HG03457 (cell line): ENCODE measurements at regions not wholly inside any gene's neighbourhood (a gene's known extent, or its start where the extent isn't known, plus 50 kb on each side); places are given as distances from the start of the nearest gene placed in this dataset.
"Not testable (repeated sequence)": the region's sequence is repeated elsewhere in the genome, so short reads cannot be mapped to it uniquely, and the experiment has no call there.

ENCODE experiments used
- ATAC-seq: cut with Tn5 transposase; IDR thresholded peaks from one replicate; pipeline ENCODE4 v1.9.1; 2021; ENCODE audit warnings: moderate number of reproducible peaks; ENCODE audit not compliant: unreplicated experiment

DNA sequence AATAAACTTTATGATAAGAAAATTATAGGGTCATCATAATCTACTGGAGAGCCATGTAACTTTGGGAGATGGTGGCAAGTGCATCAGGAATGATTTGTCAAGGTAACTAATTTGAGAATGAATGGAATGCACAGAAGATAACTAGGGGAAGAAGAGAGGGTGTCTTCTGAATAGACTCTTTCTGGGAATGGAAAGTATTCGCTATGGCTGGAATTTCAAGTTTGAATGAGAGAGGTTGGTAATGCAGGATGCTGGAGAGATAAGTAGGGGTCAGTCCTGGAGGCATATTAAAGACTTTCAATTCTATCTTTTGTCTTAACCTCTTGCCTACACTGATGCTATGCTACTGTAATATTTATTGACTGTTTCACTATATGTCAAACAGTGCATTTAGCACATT is 714.2 kb downstream of the CETN3 start:
- ATAC-seq, result no peak

DNA sequence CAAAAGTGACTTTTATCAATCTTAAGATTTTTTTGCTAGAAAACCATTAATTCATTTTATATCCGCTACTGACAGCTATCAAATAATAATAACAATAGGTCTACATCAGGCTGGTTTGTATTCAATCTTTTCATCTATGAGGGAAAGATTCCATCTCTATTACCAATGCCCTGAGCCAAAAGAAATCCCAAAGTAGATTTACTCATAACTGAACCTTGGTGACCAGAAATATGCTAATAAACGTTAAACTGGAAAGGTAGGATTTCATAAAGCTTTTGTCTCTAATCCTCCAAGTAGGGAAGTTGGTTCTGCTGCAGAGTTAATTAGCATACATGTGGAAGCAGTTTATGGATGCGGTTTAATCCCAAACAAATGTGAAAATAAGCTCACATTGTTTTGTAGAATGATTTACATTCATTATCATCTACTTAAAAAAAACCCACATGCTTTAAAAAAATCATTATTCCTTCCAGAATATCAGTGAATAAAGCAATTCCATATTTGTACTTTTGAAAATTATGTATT is 715.5 kb downstream of the CETN3 start:
- ATAC-seq, result no peak

DNA sequence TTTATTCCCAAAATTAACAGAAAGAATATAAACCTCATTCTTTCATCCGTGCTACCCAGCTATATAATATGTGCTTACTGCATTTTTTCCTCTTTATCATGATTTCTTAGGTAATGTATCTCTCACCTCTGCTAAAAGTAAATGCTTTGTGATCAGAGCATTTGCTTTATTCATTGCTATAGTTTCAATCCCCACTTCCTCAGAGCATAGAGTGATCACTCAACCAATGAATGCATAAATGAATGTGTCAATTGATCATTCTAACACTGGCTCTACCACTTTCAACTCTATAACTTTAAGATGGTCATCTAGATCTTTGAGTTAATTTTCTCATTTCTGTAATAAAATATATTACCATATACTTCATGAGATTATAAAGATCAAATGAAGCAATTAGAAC is 719.2 kb downstream of the CETN3 start:
- ATAC-seq, result no peak

DNA sequence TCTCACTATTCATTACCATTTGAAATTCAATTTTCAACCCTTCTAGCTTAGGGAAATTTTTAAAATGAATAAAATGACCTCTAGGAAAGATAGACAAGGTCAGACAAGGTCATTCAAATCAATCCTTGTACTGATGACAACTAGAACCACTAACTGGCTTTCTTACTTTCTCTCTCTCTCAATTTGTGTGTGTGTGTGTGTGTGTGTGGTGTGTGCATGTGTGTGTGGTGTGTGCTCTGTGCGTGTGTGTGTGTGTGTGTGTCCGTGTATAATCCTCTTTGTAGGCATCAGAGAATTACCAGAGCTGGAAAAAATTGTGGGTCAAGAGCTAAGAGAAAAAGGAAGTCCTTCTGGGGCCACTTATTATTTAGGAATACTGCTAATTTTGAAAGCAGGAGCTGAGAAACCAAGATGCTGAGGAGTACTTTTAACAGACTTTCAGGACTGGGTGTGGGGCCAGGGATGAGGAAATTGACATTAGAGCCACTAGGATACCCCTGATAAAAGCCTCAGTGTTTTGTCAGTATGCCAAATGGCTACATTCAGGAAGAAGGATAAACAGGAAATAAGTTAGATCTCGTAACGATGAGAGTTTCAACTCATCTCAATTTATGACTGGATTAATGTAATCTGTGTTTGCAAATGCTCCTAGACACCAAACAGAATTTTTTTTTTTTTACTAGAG is 723.3 kb downstream of the CETN3 start:
- no peak for ATAC-seq

DNA sequence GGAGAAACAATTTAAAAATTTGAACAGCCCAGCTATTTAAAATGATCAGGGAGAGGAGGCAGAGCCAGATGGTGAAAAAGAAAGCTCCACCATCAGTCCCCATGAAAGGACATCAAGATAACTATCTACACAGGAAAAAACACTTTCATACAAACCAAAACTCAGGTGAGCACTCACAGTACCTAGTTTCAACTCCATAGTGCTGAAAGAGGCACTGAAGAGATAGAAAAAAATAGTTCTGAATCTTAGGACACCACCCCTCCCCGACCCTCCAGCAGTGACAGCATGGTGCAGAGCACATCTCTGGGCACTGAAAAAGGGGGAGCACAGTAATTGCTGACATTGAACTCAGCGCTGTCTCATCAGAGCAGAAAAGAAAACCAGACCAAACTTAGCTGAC is 732.9 kb downstream of the CETN3 start:
- ATAC-seq, result no peak

DNA sequence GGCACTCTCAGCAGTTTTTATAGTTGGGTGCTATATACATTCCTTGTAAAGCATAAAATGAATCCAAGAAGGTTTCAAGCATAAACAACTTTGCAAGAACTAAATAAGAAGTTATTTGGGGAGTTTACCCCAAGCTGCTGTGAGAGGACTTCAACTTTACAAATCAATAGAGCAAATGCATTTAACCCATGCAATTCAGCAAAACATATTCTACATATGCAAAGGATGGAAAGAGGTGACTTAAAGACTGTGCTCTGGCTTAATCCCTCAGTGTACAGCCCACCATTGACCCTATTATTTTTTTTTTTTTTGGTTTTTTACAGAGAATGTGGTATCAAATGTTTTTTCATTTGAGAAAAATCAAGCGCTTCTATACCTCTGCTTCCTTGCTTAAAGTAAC is 736.5 kb downstream of the CETN3 start:
- no peak for ATAC-seq

DNA sequence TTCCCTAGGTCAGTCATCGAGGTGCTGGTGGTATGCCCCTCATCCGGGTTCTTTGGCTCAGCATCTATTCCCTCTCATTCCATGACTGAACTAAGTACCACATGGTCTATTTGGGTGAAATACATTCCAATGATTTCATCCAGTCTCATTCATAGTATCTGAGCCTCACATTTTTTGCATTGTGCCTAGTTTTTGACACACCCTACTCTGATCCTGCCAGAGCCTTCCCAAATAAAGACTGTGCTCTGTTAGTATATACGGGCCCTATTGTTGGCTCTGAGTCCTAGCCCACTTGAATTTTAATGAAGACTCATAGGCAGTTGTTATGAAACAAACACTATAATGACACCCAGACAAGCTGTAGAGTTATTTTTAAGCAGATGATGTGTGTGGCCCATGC is 740.7 kb downstream of the CETN3 start:
- ATAC-seq, result no peak

DNA sequence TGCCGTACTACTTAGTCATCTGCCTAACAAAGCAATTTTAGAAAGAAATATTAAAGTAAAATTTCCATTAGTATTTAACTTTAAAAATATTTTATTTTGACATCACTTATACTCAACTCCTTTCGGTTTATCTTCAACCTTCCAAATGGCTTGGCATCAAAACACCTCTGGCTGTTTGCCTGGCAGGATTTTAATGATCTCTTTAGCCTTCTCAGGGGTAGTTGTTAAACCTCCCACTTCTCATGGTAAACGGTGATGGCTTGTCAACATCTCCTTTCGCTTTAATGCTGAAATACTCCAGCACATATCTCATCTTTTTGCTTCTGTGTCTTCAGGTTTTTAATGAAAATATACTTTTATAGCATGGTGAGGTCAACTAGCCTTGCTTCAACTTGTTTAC is 747.1 kb downstream of the CETN3 start:
- no peak for ATAC-seq

DNA sequence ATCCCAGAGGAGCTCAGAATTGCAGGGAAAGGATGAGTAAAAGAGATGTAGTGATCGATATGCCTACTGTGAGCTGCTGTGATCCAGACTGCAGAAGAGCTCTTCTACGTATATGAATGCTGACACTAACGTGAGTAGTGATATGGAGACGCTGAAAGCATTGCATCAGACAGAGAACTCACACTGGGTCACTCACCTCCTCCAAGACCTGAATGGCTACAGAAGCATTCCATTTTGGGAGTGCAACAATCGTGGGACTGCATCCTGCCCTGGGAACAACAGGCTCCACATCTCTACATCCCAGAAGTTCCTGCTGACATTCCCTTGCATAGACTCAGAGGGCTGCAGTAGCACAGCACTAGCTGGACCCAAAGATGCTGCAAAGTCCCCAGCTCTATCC is 755.9 kb upstream of the MEF2C start:
- no peak for ATAC-seq

DNA sequence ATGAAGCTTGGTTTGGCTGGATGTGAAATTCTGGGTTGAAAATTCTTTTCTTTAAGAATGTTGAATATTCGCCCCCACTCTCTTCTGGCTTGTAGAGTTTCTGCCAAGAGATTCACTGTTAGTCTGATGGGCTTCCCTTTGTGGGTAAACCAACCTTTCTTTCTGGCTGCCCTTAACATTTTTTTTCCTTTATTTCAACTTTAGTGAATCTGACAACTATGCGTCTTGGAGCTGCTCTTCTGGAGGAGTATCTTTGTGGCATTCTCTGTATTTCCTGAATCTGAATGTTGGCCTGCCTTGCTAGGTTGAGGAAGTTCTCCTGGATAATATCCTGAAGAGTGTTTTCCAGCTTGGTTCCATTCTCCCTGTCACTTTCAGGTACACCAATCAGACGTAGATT is 751.2 kb upstream of the MEF2C start:
- ATAC-seq, result not testable (repeated sequence)

DNA sequence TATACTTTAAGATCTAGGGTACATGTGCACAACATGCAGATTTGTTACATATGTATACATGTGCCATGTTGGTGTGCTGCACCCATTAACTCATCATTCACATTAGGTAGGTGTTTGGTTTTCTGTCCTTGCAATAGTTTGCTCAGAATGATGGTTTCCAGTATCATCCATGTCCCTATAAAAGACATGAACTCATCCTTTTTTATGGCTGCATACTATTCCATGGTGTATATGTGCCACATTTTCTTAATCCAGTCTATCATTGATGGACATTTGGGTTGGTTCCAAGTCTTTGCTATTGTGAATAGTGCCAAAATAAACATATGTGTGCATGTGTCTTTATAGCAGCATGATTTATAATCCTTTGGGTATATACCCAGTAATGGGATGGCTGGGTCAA is 747.1 kb upstream of the MEF2C start:
- not testable (repeated sequence) for ATAC-seq

DNA sequence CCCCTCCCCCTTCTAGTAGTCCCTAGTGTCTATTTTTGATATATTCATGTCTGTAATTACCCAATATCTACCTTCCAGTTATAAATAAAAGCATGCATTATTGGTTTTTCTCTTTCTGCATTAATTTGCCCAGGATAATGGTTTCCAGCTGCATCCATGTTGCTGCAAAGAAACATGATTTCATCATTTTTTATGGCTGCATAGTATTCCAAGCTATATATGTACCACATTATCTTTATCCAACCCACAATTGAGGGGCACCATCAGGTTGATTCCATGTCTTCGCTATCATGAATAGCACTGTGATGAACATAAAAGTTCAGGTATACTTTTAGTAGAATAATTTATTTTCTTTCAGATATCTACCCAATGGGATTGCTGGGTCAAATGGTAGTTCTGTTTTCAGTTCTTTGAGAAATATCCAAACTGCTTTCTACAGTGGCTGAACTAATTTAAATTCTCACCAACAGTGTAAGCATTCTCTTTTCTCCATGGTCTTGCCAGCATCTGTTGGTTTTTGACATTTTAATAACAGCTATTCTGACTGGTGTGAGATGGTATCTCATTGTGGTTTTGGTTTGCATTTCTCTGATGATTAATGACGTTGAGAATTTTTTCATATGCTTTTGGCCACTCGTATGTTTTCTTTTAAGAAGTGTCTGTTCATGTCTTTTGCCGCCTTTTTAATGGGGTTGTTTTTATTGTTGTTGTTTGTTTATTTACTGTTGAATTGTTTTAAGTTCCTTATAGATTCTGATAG is 746.1 kb upstream of the MEF2C start:
- ATAC-seq, result no peak

DNA sequence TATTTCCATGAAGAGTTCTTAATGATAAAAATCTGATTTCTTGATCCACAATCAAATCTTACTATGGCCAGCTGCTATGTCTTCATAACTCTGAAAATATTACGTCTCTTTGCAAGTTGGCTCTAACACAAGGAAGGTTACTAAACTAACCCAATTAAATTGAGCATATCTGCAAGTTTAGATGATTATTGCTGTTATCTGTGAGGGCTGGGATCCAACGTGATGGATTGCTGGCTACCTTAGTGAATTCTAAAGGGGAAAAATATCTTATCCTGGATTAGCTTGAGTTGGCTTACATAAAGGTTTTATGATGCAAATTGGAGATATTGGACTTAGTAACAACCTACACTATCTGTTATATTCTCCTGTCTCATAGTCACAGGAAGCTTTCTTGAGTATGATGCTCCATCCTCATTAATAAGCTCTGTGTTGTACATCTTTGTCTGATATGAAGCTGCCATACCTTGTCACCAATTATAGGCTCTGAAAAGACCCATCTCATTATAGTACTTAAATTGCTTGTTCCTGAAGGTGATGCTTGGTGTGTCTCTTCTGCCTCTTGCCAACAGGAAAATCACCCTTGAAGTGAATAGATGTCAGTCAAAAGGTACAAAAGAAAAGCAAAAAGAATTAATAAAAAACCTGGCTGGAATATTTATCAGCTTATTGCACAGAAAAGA is 733.0 kb upstream of the MEF2C start:
- ATAC-seq, result no peak

DNA sequence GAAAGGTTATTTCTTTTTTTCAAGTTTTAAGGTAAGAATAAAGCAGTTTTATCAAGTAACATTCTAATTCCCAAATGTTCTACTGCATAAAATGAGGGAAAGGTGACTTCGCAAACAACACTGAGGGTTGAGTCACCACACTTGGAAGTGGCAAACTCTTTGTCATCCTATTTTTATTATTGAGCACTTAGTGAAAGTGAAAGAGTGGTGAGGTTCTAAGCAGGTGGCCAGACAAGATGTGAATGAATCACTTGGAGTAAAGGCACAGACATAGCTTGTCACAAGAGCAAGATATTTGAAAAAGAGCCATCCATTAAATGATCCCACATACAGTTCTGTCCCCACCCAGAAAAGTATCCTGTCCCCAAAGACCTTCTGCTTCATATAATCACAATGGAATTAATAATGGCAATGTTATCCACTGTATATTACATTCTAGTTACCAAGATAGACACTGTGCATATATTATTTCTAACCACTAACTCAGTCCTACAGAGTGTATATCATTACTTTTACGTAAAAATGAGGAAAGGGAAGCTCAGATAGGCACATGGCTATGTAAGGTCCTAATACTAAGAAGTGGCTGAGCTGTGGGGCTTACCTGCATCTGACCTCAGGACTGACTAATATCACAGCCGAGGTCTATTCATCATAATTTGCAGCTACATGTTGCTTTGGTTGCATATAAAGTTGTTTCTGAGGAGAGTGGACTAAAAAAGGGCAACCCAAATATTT is 730.4 kb upstream of the MEF2C start:
- peak; percentile 97 for ATAC-seq

DNA sequence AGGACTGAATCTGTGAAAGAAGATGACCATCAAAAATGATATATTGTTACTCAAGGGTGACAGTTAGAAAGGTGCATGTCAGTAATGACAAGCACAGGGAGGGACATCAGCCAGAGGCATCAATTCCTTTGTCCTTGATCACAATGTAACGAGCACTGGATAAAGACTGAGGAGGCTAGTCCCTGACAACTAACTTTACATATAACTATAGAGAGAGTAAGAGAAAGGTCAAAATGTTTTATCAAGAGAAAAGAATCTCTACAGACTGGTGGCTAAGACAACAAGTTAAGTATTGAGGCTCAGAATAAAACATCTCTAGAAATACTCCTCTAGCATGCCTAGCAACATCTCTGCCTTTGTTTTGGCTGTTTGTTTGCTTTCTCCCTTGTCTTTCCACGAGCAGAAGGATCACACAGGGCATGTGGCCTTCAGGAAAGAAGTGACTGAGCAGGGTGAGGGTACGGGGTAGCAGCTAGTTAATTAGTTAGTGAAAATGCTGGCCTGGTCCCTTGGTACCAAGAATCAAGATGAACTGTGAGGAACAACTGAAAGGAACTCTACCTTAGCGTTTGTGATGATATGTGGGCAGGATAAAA is 724.1 kb upstream of the MEF2C start:
- no peak for ATAC-seq

DNA sequence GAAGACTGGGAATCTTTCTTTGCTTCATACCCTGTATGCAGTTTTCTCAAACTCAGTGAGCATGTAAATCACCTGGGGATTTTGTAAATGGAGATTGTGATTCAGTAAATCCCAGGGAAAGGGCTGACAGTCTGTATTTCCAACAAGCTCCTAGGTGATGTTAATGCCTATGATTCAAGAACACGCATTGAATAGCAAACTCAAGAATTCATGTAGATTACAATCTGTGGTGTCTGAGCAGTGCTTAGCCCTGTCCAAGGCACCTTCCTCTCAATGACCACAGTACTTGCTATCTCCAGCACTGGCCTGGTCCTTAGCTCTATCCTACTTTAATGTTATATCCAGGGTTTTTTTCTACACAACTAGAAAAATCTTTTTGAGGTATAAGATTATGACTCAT is 721.4 kb upstream of the MEF2C start:
- ATAC-seq, result no peak

DNA sequence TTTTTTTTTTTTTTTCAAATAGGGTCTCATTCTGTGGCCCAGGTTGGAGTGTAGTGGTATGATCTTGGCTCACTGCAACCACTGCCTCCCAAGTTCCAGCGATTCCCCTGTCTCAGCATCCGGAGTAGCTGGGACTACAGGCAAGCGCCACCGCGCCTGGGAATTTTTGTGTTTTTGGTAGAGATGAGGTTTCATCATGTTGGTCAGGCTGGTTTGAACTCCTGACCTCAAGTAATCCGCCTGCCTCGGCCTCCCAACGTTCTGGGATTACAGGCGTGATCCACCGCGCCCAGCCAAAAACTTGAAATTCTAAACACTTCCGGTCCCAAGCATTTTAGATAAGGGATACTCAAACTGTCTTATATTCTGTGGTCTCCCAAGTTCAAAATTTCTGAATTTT is 718.9 kb upstream of the MEF2C start:
- ATAC-seq, result no peak

DNA sequence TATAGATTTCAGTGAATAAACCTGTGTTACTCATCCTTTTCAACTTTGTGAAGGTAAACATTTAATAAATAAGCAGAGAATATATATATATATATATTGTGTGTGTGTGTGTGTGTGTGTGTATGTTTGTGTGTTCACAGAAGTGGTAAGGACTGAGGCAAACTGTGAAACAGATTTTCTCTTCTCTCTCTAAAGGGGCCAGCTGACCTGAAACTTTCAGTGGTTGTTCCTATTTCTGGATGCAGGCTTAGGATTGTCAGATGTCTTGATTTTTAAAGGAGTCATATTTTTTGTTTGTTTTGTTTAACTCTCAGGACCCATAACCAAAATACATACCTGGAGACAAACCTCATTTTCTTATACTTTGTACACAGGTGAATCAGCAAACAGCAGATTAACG is 714.9 kb upstream of the MEF2C start:
- no peak for ATAC-seq

DNA sequence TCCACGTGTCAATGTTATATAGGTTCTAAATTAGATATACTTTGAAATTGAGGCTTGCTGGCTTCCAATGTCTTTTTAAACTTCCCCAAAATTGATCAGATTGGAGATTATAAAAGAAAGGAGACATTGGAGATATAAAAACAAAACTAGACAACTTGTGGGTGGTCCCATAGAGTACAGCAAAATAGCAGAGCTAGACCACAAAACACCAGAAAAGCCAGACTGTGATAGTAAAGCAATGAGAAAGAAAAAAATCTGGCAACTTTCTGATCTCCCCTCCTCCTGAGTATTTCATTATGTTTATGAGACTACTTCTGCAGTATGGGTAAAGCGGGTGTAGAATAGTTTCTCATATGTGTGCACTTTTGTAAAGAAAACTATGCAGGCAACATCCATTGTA is 713.8 kb upstream of the MEF2C start:
- no peak for ATAC-seq

DNA sequence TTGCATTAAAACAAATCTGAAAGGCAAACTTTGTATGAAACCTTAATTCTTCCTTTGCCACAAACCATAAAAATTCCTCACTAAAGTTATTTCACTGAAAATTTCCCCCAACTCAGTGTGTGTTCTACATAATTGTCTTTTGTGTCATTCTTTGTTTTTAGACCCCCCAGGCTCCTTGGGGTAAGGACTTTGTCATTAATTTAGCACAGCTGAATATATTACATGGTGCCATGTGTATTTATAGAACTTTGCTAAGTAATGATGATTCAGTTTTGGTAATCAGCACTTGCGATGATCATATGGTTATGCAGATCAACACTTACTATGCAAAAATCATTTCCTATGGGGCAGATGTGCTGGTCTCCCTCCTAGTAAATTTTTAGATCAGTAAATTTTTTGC is 712.1 kb upstream of the MEF2C start:
- ATAC-seq, result no peak
